ENCODE measurements at regions not wholly inside any gene's neighbourhood (a gene's known extent, or its start where the extent isn't known, plus 50 kb on each side); places are given as distances from the start of the nearest gene placed in this dataset.

- Histone ChIP-seq H3K27me3 (no peaks in the 10 kb centered on the region), H3K4me1 (peaks cover 0 to 11% (median under 1%) of the 10 kb centered on the region in 4 donors), H3K9me3 (no peaks in the 10 kb centered on the region), H3K36me3 (no peaks in the 10 kb centered on the region), H3K4me3 (no peak overlapping the region), H3K27ac (peak overlapping the region in 1 of 4 donors; percentile 16)
- intact Hi-C loops (cut with DNase I; ENCODE audit: low total_unique reads) (no loop called here), in situ Hi-C loops (cut with MboI; ENCODE audit: low pct_ligation_motif_present in 1 of 4, low pct_unique_long_range_greater_than_20kb in 1 of 4, low sequenced_read_pairs in 3 of 4) (no loop called here)
- WGBS, 2 donors (ENCODE audit: low coverage in 1 of 2) = 70 to 82% methylated on average over 6 of the region's 6 CpGs
- DNase-seq = no peak
- TF ChIP-seq POLR2A (IDR thresholded peaks at IDR 0.05) (no peak), POLR2AphosphoS5 (IDR thresholded peaks at IDR 0.05) (no peak), EP300 (IDR thresholded peaks at IDR 0.05; ENCODE audit: low read depth) (no peak)
- TF ChIP-seq, protein P1, sequence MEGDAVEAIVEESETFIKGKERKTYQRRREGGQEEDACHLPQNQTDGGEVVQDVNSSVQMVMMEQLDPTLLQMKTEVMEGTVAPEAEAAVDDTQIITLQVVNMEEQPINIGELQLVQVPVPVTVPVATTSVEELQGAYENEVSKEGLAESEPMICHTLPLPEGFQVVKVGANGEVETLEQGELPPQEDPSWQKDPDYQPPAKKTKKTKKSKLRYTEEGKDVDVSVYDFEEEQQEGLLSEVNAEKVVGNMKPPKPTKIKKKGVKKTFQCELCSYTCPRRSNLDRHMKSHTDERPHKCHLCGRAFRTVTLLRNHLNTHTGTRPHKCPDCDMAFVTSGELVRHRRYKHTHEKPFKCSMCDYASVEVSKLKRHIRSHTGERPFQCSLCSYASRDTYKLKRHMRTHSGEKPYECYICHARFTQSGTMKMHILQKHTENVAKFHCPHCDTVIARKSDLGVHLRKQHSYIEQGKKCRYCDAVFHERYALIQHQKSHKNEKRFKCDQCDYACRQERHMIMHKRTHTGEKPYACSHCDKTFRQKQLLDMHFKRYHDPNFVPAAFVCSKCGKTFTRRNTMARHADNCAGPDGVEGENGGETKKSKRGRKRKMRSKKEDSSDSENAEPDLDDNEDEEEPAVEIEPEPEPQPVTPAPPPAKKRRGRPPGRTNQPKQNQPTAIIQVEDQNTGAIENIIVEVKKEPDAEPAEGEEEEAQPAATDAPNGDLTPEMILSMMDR (IDR thresholded peaks at IDR 0.05) = no peak
These were observed 112.1 kb upstream of the KLF6 start for GRCh38 chr10:3897156-3897555.

DNA sequence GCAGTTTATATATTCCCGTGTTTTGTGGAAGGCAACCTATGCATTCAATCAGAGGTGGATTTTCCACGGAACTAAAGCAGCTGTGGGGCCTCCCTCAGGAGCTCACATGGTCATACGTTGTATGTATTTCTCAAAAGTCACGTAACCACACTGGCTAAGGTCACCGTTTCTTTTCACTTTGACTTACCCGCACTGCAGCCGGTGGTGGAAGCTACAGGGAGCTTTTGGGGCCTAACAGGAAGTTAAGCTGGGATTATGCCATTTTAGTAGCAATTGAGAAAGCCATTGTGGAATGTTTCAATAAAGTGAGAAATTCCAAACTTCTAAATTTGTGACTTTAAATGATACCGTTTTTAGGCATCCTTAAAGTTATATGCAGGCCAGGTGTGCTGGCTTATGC is 111.2 kb upstream of the KLF6 start:
- Histone ChIP-seq H3K27me3 (no peaks in the 10 kb centered on the region), H3K4me3 (no peak overlapping the region), H3K36me3 (no peaks in the 10 kb centered on the region), H3K9me3 (no peaks in the 10 kb centered on the region), H3K4me1 (peaks cover 0 to 11% (median 0%) of the 10 kb centered on the region in 4 donors), H3K27ac (no peak overlapping the region)
- in situ Hi-C loops (cut with MboI; ENCODE audit: low pct_ligation_motif_present in 1 of 4, low pct_unique_long_range_greater_than_20kb in 1 of 4, low sequenced_read_pairs in 3 of 4) = no loop called here
- TF ChIP-seq, protein P1 (IDR thresholded peaks at IDR 0.05) = no peak
- TF ChIP-seq POLR2AphosphoS5 (IDR thresholded peaks at IDR 0.05) (no peak), POLR2A (IDR thresholded peaks at IDR 0.05) (no peak), EP300 (IDR thresholded peaks at IDR 0.05; ENCODE audit: low read depth) (no peak)
- intact Hi-C loops (cut with DNase I; ENCODE audit: low total_unique reads) = no loop called here
- no peak for DNase-seq
- 90 to 93% methylated on average over 5 to 8 of the region's 8 CpGs for WGBS, 2 donors (ENCODE audit: low coverage in 1 of 2)

DNA sequence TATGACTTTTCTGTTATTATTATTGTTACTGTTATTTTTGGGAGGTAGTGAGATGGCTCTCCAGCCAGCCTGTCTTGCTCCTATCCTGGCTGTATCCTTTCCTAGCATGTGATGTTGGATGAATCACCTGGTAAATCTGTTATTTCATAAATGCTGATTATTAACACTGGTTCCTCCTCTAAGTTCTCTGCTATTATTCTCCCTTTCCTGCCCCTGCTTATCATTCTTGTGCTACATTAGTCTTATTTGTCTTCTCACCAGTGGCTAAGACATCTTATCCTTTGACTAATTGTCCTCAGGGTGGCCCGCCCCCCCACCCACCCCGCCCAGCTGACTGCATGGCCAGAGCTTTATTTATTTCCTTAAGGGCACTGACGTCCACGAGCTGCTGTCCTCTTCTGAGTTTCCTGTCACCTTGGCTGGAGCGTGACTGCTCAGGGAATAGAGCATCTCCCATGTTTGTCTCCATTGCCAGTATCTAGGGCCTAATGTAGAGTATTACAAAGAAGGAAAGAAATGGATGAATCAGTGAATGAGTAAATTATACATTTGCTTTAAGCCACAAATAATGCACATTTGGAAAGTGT is 110.1 kb upstream of the KLF6 start:
- TF ChIP-seq EP300 (IDR thresholded peaks at IDR 0.05; ENCODE audit: low read depth) (no peak), POLR2AphosphoS5 (IDR thresholded peaks at IDR 0.05) (no peak), POLR2A (IDR thresholded peaks at IDR 0.05) (no peak)
- TF ChIP-seq, protein P1 (IDR thresholded peaks at IDR 0.05) = no peak
- Histone ChIP-seq H3K4me1 (peaks cover 0 to 11% (median 0%) of the 10 kb centered on the region in 4 donors), H3K27ac (peak overlapping the region in 1 of 4 donors; percentile 36), H3K27me3 (no peaks in the 10 kb centered on the region), H3K9me3 (no peaks in the 10 kb centered on the region), H3K36me3 (no peaks in the 10 kb centered on the region), H3K4me3 (no peak overlapping the region)
- in situ Hi-C loops (cut with MboI; ENCODE audit: low pct_ligation_motif_present in 1 of 4, low pct_unique_long_range_greater_than_20kb in 1 of 4, low sequenced_read_pairs in 3 of 4) (no loop called here), intact Hi-C loops (cut with DNase I; ENCODE audit: low total_unique reads) (no loop called here)
- no peak for DNase-seq
- WGBS, 2 donors (ENCODE audit: low coverage in 1 of 2) = 58 to 86% methylated on average over 1 to 5 of the region's 5 CpGs

DNA sequence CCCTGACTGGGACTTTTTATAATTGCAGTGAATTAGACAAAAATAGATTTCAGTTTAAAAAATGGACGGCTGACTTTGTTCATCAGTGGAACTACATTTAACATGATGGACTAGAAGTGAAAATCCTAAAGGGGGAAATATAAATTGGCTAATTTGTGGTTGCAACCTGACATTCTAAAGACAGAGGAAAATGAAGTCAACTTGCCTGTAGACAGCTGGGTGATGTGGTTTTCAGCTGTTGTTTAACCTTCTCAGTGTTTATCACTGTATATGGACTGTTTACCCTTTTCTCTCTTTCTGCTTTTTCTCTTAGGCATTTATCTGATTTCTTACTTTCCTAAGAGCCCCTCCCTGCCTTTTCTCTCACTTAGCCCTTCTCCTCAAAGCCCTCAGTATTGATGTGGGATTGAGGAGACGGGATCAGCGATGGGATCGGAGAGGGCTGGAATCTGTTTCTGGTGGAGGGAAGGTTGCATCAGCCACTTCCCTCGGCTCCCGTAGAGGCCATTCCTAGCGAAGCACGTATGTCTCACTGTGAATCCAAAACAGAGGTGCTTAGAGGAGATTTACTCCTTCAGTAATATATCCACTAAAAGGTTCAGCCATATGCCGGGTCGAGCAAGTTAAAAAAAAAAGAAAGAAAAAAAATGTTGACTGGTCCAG is 109.0 kb upstream of the KLF6 start:
- WGBS, 2 donors (ENCODE audit: low coverage in 1 of 2) = 86 to 91% methylated on average over 8 to 10 of the region's 10 CpGs
- DNase-seq = no peak
- Histone ChIP-seq H3K4me3 (no peak overlapping the region), H3K36me3 (no peaks in the 10 kb centered on the region), H3K4me1 (peaks cover 0 to 10% (median 0%) of the 10 kb centered on the region in 4 donors), H3K9me3 (no peaks in the 10 kb centered on the region), H3K27me3 (no peaks in the 10 kb centered on the region), H3K27ac (peak overlapping the region in 3 of 4 donors; percentile 14 to 36 (median 24))
- TF ChIP-seq, protein P1 (IDR thresholded peaks at IDR 0.05) = no peak
- TF ChIP-seq EP300 (IDR thresholded peaks at IDR 0.05; ENCODE audit: low read depth) (no peak), POLR2AphosphoS5 (IDR thresholded peaks at IDR 0.05) (no peak), POLR2A (IDR thresholded peaks at IDR 0.05) (no peak)
- intact Hi-C loops (cut with DNase I; ENCODE audit: low total_unique reads) (no loop called here), in situ Hi-C loops (cut with MboI; ENCODE audit: low pct_ligation_motif_present in 1 of 4, low pct_unique_long_range_greater_than_20kb in 1 of 4, low sequenced_read_pairs in 3 of 4) (no loop called here)
